NCI-H1048 (cell line): ENCODE measurements at regions not wholly inside any gene's neighbourhood (a gene's known extent, or its start where the extent isn't known, plus 50 kb on each side); places are given as distances from the start of the nearest gene placed in this dataset.

Experiments used
- DNase-seq: peaks from one replicate; lab custom pipeline; 2025; lab: John Stamatoyannopoulos, UW

DNA sequence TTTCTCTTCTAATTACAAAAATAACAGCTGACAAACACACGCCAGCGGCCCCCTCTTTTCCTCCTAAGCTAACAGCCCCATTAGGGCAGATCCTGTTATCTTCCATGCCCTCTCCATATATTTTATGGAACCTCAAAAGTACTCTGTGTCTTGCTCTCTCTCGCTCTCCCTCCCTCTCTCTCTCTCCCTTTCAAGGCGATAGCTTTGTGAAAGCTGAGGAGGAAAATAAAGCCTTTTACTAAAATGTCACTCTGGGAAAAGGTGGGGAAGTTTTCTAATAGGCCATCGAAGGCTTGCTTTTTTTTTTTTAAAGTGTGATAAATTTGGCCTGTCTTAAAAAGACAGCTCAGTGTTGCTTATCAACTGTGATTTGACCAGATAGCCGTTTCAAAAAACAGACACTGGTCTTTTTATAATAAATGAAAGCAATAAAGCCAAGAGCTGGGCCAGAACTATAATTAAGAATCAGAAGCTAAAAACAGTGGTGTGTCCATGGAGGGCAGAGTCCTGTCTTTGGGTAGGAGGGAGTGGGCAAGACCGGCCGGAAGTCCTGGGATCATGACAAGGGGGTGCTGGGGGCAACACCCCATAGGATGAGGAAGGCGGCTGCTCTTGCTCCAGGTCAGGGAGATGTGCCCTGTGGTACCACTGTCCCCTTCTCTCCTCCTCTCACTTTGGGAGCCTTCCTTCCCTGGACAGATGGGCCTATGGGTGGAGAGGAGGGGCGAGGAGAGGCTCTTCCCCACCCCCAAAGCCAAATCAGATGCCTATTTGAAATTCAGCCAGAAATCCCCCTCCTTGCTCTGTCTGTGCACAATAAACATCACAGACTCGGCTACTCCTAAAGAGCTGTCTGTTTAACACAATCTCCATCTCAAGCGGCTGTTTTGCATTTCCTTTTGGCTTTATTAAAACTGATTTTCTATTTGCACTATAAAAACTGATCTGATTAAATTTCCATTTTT is 267.2 kb downstream of the BUD13 start:
- DNase-seq, result no peak

DNA sequence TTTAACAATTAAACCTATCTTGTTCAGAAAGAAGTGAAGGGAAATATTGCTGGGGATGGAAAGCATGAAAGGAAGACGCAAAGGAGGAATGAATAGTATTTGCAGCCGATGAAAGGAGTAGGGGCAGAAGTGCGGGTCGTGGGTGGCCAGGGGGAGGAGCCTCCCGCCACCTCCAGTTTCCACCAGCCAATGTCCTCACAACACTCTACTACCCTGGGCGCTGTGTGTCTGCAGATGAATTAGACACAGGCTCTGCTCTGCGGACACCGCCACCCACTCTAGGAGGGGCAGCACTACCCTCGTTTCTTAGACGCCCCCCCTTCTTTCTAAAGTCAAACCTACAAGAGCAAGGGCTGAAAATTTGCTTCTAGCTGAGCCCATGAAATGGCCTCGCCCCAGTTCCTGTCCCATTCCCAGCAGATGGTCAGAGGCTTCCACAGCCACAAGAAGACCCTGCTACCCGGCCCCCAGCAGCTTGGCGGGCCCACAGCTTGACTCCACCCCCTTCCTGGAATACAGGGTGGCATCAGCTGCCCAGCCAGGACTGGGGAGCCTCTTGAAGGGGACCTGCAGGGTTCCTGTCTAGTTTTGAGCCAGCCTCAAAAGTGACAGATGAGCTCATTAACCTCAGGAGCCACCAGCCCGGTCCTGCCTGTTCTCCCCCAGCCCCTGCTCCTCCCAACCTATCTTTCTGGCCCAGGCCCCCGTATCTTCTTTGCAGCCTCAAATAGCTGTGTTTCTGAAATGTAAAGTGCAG is 268.1 kb downstream of the BUD13 start:
- DNase-seq, result no peak

DNA sequence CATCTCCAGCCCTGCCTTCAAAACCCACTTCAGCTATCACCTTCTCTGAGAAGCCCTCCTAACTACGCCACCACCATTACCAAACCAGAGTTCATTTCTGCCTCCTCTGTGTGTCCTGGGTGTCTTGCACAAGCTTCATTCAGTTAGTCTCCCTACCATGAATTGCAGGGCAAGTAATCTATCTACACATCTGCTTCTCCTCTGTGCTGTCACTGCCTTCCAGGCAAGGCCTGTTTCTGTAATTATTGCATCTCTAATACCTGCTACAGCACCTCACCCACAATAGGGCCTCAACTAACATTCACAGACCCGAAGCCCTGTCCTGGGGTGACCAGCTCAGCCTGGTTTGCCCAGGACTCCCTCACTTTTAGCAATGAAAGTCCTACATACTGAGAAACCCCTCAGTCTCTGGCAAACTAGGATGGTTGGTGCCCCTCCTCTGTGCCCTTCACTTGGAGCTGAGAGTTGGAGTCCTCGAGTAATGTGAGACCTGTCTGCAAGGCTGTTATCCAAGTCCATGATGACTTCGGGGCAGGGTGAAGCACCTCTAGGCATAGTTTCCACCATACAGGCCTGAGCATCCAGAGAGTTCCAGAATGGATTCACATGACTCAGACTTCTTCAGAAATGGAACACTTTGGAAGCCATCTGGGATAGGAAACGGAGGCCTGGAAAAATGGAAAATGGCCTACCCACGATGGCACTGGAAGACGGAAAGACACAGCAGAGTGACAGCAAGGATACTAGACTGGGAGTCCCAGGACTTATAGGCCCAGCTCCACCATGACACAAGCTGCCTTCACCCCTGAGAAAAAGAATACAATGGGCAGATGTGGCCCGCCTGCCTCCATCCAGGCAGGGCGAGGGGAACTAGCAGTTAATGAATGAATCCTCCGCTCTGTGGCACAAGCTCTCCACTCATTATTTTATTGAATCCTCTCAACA is 269.3 kb downstream of the BUD13 start:
- no peak for DNase-seq

DNA sequence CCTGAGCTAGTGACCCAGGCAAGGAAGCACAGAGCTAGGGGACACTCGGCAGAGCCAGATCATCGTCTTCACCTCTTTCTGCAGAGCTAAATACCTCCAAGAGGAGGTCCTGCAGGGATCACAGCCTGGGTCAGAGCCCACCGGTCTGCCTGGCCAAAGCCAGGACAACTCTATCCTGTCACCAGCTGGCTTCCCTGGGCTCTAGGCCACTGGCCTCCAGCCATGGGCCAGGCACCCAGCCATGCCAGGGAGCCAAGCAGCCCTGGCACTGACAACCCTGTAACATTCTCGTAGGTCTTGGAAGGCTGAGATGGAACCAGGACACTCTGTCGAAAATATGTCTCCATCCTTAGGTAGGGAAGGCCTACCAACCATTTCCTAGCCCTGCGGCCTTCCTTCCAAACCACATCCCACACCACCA is 270.1 kb downstream of the BUD13 start:
- DNase-seq, result no peak

GRCh38 chr11:116501728-116502127 is 271.1 kb downstream of the BUD13 start:
- no peak for DNase-seq

DNA sequence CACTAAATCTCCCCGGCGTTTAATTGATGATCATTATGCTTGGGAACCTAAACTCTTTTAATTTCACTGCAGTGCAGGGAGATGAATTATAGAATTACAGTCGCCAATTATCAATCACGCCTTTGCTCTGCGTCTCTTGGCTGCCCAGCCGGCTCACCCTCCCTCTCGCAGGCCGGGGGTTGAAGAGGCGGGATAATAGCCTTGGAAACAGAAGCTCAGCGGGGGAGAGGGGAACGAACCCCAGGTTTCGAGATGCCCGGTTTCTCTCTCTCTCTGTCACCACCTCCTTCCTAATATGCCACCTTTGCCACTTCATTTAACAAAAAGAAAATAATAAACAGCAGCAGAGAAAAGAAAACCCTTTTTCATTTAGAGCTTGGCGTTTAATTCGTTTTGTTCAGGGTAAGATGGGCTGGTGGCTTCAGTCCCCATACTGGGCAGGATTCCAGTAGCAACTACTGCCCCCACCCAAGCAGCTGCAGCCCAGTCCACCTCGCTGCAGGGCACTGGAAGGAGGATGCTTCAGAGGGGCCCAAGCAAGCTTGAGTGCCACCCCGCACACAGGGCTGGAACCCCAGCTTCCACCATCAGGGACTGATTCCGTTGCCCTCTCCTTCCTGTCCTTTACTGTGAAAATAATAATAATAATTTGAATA is 271.7 kb downstream of the BUD13 start:
- no peak for DNase-seq

GRCh38 chr11:116500026-116500946 is 272.5 kb downstream of the BUD13 start:
- no peak for DNase-seq

DNA sequence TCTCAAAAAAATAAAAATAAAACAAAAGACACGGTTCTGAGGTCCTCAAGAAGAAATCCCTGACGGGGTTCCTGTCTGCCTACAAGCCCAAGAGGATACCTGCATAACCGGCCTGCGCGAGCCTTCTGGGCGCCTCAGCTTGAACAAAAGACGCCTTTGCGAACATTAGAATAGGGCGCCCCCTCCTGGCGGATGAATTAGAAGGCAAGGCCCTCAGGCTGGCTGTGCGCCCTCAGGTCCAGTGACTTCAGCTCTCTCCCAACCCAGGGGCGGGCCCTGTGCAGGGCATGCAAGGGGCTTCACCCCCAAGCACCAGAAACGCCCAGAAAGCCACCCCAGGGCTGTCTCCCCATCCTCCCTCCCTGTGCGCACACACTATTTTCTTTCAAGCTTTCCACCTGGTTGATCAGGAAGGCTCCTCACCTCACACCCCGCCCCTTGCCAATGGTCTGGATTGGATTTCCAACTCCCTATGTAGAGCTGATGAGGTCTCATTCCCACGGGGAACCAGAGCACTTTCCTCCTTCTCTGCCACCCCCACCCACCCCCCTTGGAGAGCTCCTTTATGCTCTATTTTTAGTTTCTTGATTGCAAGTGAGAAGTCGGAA is 273.3 kb downstream of the BUD13 start:
- peak; percentile 34 for DNase-seq

DNA sequence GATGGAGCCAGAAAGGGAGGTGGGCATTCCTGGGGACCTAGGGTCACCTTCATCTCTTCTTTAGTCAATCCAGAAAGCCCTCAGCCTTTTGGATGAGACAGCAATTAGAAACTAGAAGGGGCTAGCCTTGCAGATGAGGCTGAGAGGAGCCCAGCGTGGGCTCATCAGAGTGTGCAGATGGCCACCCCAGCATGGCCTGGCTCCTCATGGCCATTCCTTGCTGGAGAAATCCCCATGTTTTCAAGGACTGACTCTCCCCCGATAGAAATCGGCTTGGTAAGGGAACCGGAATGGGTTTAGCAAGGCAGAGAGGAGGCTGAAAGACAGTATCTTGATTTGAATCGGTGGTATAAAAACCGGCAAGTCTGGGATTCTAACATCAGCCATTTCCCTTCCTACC is 274.6 kb downstream of the BUD13 start:
- no peak for DNase-seq

DNA sequence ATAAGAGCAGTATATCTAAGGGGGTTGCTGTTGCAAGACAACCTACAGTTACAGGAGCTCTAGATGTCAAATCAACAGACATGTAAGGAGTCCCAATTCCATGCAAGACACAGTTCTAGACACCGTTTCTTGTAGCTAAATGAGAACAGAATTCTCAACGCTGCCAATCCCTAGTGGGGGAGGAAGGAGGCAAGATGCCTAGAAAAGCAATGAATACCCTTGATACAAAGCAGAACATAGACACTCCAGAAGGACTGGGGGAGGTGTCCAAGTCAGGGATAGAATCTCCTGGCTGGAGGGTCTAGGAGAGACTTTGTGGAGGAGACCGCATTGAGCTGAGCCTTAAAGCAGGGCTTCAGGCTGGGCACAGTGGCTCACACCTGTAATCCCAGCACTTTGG is 280.2 kb downstream of the BUD13 start:
- DNase-seq, result no peak

GRCh38 chr11:116488836-116489389 is 283.9 kb downstream of the BUD13 start:
- DNase-seq, result no peak

DNA sequence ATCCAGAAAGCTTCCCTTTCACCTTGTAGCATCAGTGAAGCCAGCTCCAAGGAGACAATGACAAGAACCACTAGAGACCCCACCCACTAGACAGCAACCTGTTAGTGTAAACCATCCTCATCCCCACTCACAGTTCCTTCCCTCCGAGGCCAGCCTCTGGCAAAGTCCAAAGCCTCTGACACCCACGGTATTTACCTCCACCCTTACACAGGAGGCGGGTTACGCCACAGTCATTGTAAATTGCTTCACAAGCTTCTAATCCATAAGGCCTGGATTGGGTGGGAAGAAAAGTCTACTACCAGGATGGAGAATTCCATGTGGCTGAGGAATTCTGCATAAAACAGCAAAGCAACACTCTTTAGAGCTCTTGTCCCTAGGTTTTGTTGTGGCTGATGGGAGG is 287.4 kb downstream of the BUD13 start:
- no peak for DNase-seq

GRCh38 chr11:116482716-116483115 is 290.1 kb downstream of the BUD13 start:
- DNase-seq, result no peak

DNA sequence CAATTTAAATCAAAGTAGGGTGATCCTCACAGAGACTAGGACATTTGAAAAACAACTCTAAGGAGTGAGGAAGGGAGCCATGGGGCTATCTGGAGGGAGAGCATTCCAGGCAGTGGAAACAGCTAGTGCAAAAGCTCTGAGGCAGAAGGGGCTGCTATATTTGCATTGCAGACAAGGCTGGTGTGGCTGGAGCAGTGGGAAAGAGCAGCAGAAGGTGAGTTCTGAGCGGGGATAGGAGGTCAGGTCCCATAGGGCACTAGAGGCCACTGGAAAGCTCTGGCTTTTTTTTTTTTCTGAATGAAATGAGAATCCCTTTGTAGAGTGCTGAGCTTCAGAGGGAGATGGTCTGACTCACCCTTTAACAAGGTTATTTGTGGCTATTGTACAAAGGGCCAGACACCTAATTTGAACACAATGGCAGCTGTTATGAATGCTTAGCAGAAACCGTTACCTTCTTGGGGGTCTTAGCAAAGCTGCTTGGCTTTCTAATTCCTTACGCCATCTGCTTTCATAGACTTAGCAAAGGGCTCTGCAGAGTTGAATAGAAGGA is 291.6 kb downstream of the BUD13 start:
- DNase-seq, result no peak

DNA sequence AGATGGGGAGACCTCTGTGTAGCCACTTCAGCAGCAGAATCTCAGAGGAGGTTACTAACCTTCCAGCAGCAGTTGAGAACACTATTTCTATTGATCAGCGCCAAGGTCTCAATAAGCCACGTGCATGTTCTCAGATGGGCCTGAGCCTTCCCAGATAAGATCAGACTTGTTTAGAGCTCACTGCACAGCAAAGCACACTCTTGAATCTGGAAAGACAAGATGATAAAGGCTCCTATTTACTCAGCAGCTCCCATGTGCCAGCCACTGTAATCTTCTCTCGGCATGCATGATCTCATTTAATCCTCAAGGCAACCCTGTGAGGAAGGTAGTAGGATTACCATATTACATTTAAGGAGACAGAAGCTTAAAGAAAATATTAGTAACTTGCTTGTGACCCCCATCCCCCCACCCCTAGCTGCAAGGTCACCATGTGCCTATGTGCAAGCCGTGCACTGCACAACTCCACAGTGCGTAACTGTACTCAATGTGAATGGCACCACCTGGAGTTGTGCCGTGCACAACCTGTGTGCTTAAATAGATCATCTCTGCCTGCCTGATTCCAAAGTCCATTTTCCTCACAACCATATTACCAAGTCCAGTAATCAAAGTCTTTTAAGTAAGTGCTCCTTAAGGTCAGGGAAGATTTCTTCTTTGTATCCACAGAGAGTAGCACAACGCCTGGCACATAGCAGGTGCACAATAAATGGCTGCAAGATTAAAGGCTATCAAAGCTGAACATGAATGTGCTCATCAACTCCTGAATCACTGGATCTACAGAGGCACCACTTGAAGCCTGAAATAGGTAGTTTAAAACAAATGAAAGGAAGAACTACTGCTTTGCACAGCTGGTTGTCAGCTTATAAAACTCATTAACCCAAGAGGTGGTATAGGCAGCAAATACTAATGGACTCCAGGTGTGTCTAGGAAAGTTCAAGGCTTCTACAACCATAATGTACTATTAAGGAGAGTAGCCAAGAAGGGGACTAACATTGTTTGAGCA is 293.8 kb downstream of the BUD13 start:
- DNase-seq, result no peak

- DNase-seq, result no peak
These were observed 294.6 kb downstream of the BUD13 start for GRCh38 chr11:116478205-116478604.

GRCh38 chr11:116473790-116474346 is 298.9 kb downstream of the BUD13 start:
- DNase-seq, result no peak
